ENCODE measurements at regions not wholly inside any gene's neighbourhood (a gene's known extent, or its start where the extent isn't known, plus 50 kb on each side); places are given as distances from the start of the nearest gene placed in this dataset.

- intact Hi-C loops (cut with micrococcal nuclease) = no loop called here
These were observed 382.2 kb downstream of the ICE1 start for GRCh38 chr5:5804478-5805233.

DNA sequence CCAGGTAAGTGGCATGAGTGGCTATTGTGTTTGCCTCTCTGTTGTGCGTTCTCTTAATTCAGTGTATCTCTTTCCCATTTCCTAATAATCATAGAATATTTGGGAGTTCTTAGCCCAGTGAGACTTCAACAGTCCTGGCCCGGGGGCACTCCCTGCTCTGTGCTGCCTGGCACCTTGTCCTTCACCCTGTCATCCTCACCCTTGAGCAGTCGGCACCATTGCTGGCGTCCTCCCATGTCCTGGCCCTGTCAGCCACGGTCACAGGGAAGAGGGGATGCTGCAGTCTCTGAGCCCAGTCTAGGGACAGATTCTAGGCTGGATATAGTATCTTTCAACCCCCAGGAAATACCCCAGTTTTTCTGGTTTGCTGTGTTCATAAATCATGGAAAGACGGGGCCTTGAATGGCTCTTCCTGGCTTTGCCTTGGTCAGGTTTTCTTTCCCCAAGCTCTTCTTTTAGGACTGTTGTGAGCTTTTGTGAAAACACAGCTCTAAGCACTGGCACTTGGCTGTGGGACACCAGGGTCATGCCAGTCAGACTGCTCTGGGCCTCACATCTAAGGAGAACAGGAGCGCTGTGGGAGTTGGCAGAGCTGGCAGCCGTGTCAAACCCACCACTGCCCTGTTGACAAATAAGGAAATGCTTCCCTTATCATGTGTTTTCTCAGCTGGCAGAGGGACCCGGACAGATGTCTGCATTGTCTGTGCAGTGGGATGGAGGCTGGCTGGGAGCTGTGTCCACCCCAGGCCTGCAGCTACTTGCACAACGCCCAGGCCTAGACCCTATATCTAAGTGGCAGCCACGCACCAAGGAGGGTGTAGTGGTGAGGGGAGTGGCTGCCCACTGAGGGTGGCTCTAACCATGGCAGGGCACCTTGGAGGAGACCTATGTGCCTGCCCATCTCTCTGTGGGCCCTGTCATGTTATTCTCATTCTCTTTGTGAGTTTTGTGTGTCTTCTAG is 378.6 kb downstream of the ICE1 start:
- intact Hi-C loops (cut with micrococcal nuclease) = no loop called here

DNA sequence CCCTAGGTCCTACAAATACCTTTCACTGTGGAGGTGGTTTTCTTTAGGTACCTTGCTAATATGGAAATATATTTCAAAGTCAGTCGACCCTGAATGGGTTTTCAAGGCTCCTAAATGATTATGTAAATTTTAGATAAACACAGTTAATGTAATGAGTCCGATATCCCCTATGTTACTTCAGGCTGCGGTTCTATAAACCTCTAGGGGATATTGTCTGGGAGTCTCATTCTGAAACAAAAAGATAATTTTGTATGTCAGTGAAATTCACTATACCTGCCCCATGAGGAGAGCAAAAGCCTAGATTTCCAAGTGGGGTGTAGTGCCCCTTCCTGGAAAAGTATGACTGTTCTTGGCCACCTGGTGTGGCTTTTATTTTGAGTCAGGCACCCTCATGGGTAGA is 377.3 kb downstream of the ICE1 start:
- intact Hi-C loops (cut with micrococcal nuclease) = no loop called here

- intact Hi-C loops (cut with micrococcal nuclease) = no loop called here
These were observed 376.8 kb downstream of the ICE1 start for GRCh38 chr5:5799229-5799628.

DNA sequence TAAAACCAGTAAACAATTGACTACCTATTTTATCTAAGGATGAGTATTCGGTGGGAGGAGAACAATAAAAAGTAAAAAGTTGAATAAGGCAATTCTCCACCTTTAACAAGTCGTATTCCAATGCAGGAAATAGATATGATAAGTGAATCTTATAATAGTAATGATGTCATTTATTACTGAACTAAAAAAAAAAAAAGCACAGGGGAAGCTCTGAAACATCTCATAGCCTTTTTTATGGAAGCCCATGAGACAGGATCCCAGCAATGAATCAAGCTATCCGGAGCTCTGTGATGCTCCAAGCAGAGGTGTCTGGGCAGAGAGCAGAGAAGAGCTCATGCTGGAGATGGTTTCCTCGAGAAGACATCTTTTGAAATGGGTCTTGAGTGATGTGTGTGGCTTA is 376.0 kb downstream of the ICE1 start:
- intact Hi-C loops (cut with micrococcal nuclease) = no loop called here

DNA sequence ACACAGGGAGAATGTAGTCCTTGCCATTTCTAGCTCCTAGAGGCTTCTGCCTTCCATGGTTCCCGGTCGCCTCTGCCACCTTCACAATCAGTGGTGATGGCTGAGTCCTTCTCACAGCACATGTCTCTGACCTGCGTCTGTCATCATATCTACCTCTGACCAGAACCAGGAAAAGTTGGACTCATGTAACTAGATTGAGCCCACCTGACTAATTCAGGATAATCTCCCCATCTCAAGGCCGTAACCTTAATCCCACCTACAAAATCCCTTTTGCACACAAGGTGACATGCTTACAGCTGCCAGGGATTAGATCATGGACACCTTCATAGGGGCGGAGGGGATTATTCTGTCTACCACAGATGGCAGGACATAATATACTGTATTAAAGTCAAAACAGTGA is 375.6 kb downstream of the ICE1 start:
- intact Hi-C loops (cut with micrococcal nuclease) = no loop called here

DNA sequence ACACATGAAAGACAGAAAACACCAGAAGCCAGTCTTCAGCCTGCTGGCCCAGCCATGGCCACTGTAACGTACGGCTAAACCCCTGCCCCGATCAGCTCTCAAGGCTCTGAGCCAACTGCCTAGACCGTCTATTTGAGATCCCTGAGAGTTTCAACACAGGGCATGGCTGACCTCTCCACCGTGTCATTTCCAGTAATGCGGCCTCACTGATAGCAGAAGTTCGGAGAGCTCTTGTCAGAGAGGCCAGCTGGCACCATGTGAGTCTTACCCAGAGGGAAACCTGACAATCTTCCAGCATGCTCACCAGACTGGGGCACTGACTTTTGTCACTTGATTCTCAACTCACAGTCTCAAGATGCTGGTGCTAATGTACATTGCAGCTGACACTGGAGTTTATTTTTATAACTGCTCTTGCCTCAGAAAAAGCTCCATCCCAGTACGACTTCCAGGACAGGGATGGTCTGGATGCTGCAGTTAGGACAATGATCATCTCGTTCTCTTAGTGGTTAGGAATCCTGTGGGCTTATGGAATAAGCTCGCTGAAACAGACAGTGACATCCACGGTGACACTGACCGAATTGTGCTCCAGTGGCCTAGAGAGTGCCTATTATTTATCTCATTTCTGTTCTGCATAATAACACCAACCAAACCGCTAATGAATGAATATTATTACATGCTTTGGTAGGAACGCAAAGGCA is 372.7 kb downstream of the ICE1 start:
- intact Hi-C loops (cut with micrococcal nuclease) = no loop called here

DNA sequence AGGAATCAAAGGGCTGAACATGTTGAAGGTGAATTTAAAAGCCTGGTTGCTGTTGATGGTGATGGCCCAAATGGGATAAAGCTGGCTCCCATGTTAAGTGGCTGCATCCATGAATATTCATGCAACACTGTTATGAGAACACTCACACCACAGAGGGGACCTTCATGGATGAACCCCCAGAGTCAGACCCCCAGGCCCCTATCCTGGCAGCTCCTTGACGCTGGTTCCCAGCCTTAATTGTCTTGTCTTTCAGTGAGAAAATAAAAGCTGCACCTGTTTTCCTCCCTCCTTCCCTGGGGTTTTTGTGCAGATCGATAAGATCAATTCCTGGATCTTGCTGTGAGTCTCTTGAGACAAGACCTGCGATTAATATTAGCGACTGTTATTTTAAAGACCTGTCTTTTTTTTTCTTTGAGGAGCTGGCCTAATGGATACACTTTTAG is 371.7 kb downstream of the ICE1 start:
- intact Hi-C loops (cut with micrococcal nuclease) = no loop called here

GRCh38 chr5:5793242-5794117 is 371.0 kb downstream of the ICE1 start:
- intact Hi-C loops (cut with micrococcal nuclease) = no loop called here

- intact Hi-C loops (cut with micrococcal nuclease) = no loop called here
These were observed 369.6 kb downstream of the ICE1 start for GRCh38 chr5:5792106-5792505.

GRCh38 chr5:5788793-5789192 is 366.3 kb downstream of the ICE1 start:
- intact Hi-C loops (cut with micrococcal nuclease) = no loop called here

DNA sequence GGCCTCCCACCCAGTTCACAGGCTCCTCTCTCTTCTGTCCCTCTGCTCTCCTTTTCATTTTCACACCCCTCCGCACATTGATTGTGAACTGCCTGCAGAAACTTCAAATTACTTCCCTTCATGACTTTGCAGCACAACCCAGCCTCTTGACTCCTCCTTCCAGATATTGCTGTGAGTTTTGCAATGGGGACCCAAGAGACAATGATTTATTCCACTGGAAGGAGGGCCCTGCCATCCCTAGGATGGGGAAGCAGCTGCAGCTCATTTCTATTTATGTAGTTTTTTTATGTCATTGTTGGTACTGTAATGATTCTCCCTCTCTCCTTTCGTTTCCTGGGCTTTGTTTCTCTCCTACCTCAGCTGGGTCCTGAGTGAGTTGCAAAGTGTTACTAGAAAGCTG is 364.9 kb downstream of the ICE1 start:
- intact Hi-C loops (cut with micrococcal nuclease) = no loop called here

GRCh38 chr5:5784101-5784500 is 361.6 kb downstream of the ICE1 start:
- intact Hi-C loops (cut with micrococcal nuclease) = no loop called here

GRCh38 chr5:5783021-5783420 is 360.5 kb downstream of the ICE1 start:
- intact Hi-C loops (cut with micrococcal nuclease) = no loop called here

GRCh38 chr5:5782402-5782801 is 359.9 kb downstream of the ICE1 start:
- intact Hi-C loops (cut with micrococcal nuclease) = no loop called here

- intact Hi-C loops (cut with micrococcal nuclease) = no loop called here
These were observed 358.9 kb downstream of the ICE1 start for GRCh38 chr5:5781335-5781734.

DNA sequence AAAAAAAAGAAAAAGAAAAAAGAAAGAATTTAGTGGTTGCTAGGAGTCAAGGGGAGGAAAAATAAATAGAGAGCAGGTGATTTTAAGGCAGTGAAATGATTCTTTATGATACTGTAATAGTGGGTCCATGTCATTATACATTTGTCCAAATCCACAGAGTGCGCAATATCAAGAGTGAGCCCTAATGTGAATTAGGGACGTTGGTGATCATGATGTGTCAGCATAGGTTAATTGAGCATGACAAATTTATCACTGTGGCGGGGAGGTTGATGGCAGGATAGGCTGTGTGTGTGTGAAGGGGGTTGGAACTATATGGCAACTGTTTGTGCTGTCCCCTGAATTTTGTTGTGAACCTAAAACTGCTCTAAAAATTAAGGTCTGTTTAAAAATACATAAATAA is 357.8 kb downstream of the ICE1 start:
- intact Hi-C loops (cut with micrococcal nuclease) = no loop called here

- intact Hi-C loops (cut with micrococcal nuclease) = no loop called here
These were observed 354.5 kb downstream of the ICE1 start for GRCh38 chr5:5777013-5777412.

DNA sequence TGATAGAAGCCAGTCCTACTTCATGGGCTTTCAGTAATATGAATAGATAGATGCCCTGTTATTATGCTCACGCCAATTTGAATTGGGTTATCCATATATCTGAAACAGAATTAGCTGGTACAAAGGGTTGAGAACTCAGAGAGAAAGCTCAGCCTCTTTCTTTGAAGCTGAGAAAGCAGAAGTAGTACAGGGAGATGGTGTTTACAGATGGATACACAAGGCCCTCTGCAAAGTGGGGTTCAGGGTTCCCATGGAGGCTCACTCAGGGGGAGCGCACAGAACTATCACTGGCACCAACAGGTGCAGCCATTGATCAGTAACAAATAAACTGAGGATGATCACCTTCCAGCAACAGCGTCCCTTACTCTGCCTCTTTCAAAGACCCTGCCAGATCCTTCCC is 349.7 kb downstream of the ICE1 start:
- intact Hi-C loops (cut with micrococcal nuclease) = no loop called here

- intact Hi-C loops (cut with micrococcal nuclease) = no loop called here
These were observed 348.3 kb downstream of the ICE1 start for GRCh38 chr5:5770825-5771224.
